GM12878 (cell line): ENCODE measurements at regions not wholly inside any gene's neighbourhood (a gene's known extent, or its start where the extent isn't known, plus 50 kb on each side); places are given as distances from the start of the nearest gene placed in this dataset.
"Not testable (repeated sequence)": the region's sequence is repeated elsewhere in the genome, so short reads cannot be mapped to it uniquely, and the experiment has no call there.

Experiments used
- ATAC-seq: fragments of 200-7000 bp; cut with Tn5 transposase; 3 replicates; pipeline ENCODE4 v1.9.1; 2020; ENCODE audit warnings: mild to moderate bottlenecking, moderate library complexity
- BruUV-seq: library from RNA; stranded (reverse); fragments of 400-500 nt; replicated peaks from 2 replicates; lab custom pipeline; 2021; lab: Mats Ljungman, UMichigan
- CTCF ChIA-PET: fragments of 300-600 bp; sonication (Branson Sonifier 250); formaldehyde crosslinking; extraction: SDS; loops from one replicate; lab custom pipeline; 2021; ENCODE audit warnings: inconsistent platforms; lab: Yijun Ruan, JAX
- POLR2A ChIA-PET: fragments of 350-600 bp; formaldehyde crosslinking; extraction: SDS; loops from one replicate; lab custom pipeline; 2021; ENCODE audit warnings: inconsistent platforms; lab: Charles Lee
- RAD21 ChIA-PET: fragments of 300-600 bp; sonication (Branson Sonifier 250); formaldehyde crosslinking; loops from one replicate; lab custom pipeline; 2023; ENCODE audit warnings: antibody characterized with exemption; ENCODE audit not compliant: unreplicated experiment; lab: Charles Lee
- SMC1A ChIA-PET: fragments of 300-600 bp; sonication (Branson Sonifier 250); formaldehyde crosslinking; loops from one replicate; lab custom pipeline; 2023; ENCODE audit not compliant: unreplicated experiment, uncharacterized antibody; lab: Charles Lee
- DNase-seq: peaks from one replicate; pipeline ENCODE4 v3.0.0-alpha.2; 2011; ENCODE audit warnings: low read depth, low spot score
- FAIRE-seq: peaks from 3 replicates; lab custom pipeline; 2011; peaks lifted over from hg19 to GRCh38; lab: Jason Lieb, UNC
- H2AFZ ChIP-seq: 2 replicates; pipeline ENCODE4 v1.6.0; 2011; ENCODE audit warnings: low read depth, low read length, control low read depth; ENCODE audit not compliant: control insufficient read depth
- H3K27ac ChIP-seq: 2 replicates; pipeline ENCODE4 v1.5.1; 2011; ENCODE audit warnings: control low read depth; ENCODE audit not compliant: control insufficient read depth, insufficient read depth
- H3K27me3 ChIP-seq, 2 experiments: replicated peaks in 1 of 2; 2 replicates each; pipeline versions ENCODE4 v1.6.0 to v1.6.1; 2011; ENCODE audit warnings: low read length in 1 of 2; ENCODE audit not compliant: control insufficient read depth in 2 of 2, insufficient read depth in 2 of 2
- H3K36me3 ChIP-seq, 2 experiments: 2 replicates each; pipeline ENCODE4 v1.5.1; 2011; ENCODE audit warnings: low read length in 1 of 2; ENCODE audit not compliant: control insufficient read depth in 2 of 2, insufficient read depth in 2 of 2
- H3K4me1 ChIP-seq: 2 replicates; pipeline ENCODE4 v1.6.1; 2011; ENCODE audit warnings: mild to moderate bottlenecking, low read length, moderate library complexity, mixed read lengths; ENCODE audit not compliant: control insufficient read depth, insufficient read depth
- H3K4me2 ChIP-seq: 2 replicates; pipeline ENCODE4 v1.6.0; 2011; ENCODE audit warnings: control low read depth; ENCODE audit not compliant: control insufficient read depth, insufficient read depth
- H3K4me3 ChIP-seq: fragments of 200-600 bp; sonication (generic); 2 replicates; pipeline ENCODE4 v1.5.1; 2016
- H3K79me2 ChIP-seq: 2 replicates; pipeline ENCODE4 v1.6.0; 2011; ENCODE audit warnings: low read length; ENCODE audit not compliant: control insufficient read depth, insufficient read depth
- H3K9ac ChIP-seq: 2 replicates; pipeline ENCODE4 v1.8.0; 2011; ENCODE audit warnings: low read length, control low read depth, mixed read lengths; ENCODE audit not compliant: control insufficient read depth, insufficient read depth
- H3K9me3 ChIP-seq: replicated peaks from 3 replicates; pipeline ENCODE4 v1.5.1; 2011; ENCODE audit warnings: mild to moderate bottlenecking, low read length; ENCODE audit not compliant: control insufficient read depth, insufficient read depth
- H4K20me1 ChIP-seq: 2 replicates; pipeline ENCODE4 v1.6.0; 2011; ENCODE audit not compliant: control insufficient read depth, insufficient read depth
- WGBS: methylation state at CpG from one replicate; pipeline ENCODE4 v1.1.6; 2016; ENCODE audit warnings: low lambda C conversion rate; ENCODE audit not compliant: insufficient replicate concordance, insufficient coverage; ENCODE audit errors: missing lambda C conversion rate; 5-methylcytosine and 5-hydroxymethylcytosine counted together
- in situ Hi-C: fragments of 300-500 bp; cut with MboI; formaldehyde crosslinking; loops from 9 replicates; pipeline ENCODE4 v1.14.3; 2018; ENCODE audit warnings: mixed read lengths
- intact Hi-C: fragments of 100-400 bp; cut with micrococcal nuclease; formaldehyde crosslinking; loops from one replicate; pipeline ENCODE4 v1.14.2; 2022; ENCODE audit not compliant: unreplicated experiment

DNA sequence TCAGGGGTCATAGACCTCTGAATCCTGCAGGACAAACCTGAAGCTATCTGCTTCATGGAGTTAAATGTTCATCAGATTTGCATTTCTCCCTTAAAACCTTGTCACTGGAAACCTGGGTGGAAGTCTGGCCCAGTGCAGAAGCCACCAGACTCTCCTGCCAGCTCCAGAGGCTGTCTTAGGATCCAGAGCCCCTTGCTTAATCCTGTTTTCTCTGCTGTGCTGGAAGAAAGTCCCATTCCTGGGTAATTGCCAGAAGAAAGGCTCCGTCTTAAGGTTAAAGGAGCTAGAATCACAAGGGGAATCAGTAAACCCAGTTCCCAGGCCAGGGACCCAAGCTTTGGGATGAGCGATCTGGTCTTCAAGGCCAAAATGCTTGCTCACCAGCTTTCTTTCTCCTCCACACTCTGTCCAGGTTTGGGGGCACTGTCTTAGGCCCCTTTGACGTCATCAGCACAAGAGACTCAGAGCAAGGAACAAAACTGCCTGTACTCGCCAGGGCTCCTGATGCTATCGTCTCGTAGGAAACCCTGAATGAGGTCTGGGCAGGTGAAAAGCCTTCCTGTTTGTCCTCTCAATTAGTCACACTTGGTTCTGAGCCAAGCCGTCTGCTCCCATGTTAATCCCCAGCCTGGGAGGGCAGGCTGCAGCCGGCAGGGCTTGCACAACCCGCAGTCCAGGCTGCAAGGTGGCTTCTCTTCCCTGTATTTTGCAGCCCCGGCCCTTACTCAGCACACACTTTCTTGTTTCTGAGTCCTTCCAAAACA lies 4500.2 kb upstream of the TPTE start:
- H3K27ac ChIP-seq, H3K4me3 ChIP-seq, H2AFZ ChIP-seq, FAIRE-seq, intact Hi-C loops, BruUV-seq, in situ Hi-C loops, RAD21 ChIA-PET, H3K36me3 ChIP-seq, H3K4me1 ChIP-seq, H3K79me2 ChIP-seq, H4K20me1 ChIP-seq, CTCF ChIA-PET, DNase-seq, POLR2A ChIA-PET, H3K4me2 ChIP-seq, SMC1A ChIA-PET, H3K9ac ChIP-seq, ATAC-seq, H3K9me3 ChIP-seq, H3K27me3 ChIP-seq: not testable (repeated sequence)
- no CpG with 5 or more reads among the region's 10 CpGs for WGBS

DNA sequence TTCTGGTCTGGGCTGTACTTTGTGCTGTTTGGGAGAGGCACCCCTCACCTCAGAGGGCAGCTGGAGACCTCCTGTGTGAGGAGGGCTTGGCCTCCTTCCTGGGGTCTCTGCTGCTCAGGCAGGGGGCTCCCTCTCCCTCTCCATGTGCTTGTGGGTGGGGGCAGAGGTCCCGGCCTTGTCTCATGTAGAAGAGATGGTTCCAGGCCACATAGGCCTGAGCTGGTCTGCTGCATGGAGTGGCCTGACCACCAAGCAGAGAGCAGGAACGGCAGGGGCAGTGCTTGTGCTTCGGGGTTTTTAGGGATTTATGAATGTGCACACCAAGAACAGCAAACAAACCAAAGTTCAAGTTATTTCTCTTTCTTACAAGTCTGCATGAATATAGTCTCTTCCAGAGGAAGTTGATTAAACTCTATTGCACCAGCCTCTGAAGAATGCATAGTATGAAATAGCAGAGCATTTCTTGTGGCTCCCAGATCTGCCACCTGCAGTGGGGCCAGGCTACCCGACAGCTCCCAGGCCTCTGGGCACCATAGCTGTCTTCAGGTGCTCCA lies 4499.6 kb upstream of the TPTE start:
- H3K4me1 ChIP-seq, DNase-seq, H3K79me2 ChIP-seq, H3K4me3 ChIP-seq, CTCF ChIA-PET, H3K9me3 ChIP-seq, H3K9ac ChIP-seq, H3K36me3 ChIP-seq, FAIRE-seq, H3K4me2 ChIP-seq, ATAC-seq, H4K20me1 ChIP-seq, SMC1A ChIA-PET, H3K27ac ChIP-seq, H2AFZ ChIP-seq, BruUV-seq, H3K27me3 ChIP-seq, POLR2A ChIA-PET, in situ Hi-C loops, intact Hi-C loops, RAD21 ChIA-PET: not testable (repeated sequence)
- no CpG with 5 or more reads among the region's 4 CpGs for WGBS

DNA sequence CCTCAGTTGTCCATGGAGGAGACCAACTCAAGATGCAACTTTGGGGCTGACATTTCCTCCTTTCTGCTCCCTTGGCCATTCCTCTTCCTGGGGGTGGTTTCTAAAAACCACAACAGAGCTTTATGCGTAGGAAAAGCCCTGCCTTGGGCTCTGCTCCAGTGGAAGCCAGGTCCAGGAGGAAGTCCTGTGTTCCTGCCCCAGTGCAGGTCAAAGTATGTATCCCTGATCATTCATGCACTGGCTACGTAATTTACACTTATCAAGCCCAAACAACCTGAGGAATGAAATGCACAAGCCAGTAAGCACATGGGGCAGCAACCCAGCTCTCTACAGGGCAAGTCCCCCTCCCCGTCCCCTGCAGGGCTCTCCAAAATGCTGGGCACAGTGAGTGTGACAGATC lies 4498.1 kb upstream of the TPTE start:
- H3K4me1 ChIP-seq, POLR2A ChIA-PET, H3K9ac ChIP-seq, RAD21 ChIA-PET, DNase-seq, BruUV-seq, H3K9me3 ChIP-seq, H2AFZ ChIP-seq, H3K27me3 ChIP-seq, H3K79me2 ChIP-seq, H3K36me3 ChIP-seq, CTCF ChIA-PET, ATAC-seq, H3K4me3 ChIP-seq, H3K4me2 ChIP-seq, FAIRE-seq, H3K27ac ChIP-seq, in situ Hi-C loops, H4K20me1 ChIP-seq, intact Hi-C loops, SMC1A ChIA-PET: not testable (repeated sequence)
- WGBS: no CpG with 5 or more reads among the region's 3 CpGs

DNA sequence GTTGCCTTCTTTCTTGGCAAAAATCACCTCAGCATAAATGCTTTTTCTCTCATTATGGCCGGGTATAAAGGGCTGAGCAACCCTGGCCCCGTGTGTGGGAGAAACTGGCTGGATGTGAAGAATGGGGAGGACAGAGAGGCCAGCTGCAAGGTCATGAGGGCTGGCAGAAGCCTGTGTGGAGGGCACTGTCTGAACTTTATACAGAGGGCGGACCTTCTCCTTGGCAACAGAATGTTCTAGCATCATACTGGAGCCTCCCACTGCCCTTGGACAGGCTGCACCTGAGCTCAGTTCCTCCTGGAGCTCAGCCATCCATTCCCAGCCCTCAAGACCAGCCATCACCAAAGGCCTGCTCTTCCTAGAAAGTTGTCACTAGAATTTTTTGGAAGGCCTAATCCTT lies 4496.2 kb upstream of the TPTE start:
- FAIRE-seq, H3K4me2 ChIP-seq, in situ Hi-C loops, SMC1A ChIA-PET, ATAC-seq, H4K20me1 ChIP-seq, DNase-seq, RAD21 ChIA-PET, H3K27me3 ChIP-seq, H3K27ac ChIP-seq, H3K9me3 ChIP-seq, H3K9ac ChIP-seq, H2AFZ ChIP-seq, POLR2A ChIA-PET, H3K4me1 ChIP-seq, H3K36me3 ChIP-seq, H3K79me2 ChIP-seq, CTCF ChIA-PET, H3K4me3 ChIP-seq, intact Hi-C loops, BruUV-seq: not testable (repeated sequence)
- WGBS: no CpG with 5 or more reads among the region's 3 CpGs
